HG02870 (cell line): ENCODE measurements at regions not wholly inside any gene's neighbourhood (a gene's known extent, or its start where the extent isn't known, plus 50 kb on each side); places are given as distances from the start of the nearest gene placed in this dataset.

Source experiments
- ATAC-seq: cut with Tn5 transposase; IDR thresholded peaks from one replicate; pipeline ENCODE4 v1.9.1; 2021; ENCODE audit warnings: mild to moderate bottlenecking, moderate library complexity; ENCODE audit not compliant: unreplicated experiment

- no peak for ATAC-seq
Observed at GRCh38 chr11:128330203-128330602, 257.2 kb downstream of the ETS1 start.

- no peak for ATAC-seq
Observed at GRCh38 chr11:128328955-128329551, 258.3 kb downstream of the ETS1 start.

GRCh38 chr11:128327274-128327673, 260.1 kb downstream of the ETS1 start:
- ATAC-seq = no peak

- no peak for ATAC-seq
Observed at GRCh38 chr11:128326791-128327190, 260.6 kb downstream of the ETS1 start.

GRCh38 chr11:128324531-128325141, 262.7 kb downstream of the ETS1 start:
- ATAC-seq = no peak

GRCh38 chr11:128324051-128324481, 263.3 kb downstream of the ETS1 start:
- no peak for ATAC-seq

- ATAC-seq = peak; percentile 49
Observed at GRCh38 chr11:128323381-128323780, 264.0 kb downstream of the ETS1 start.

GRCh38 chr11:128318856-128319474, 268.4 kb downstream of the ETS1 start:
- peak; percentile 87 for ATAC-seq

GRCh38 chr11:128316541-128317227, 270.7 kb downstream of the ETS1 start:
- ATAC-seq = no peak

- ATAC-seq = no peak
Observed at GRCh38 chr11:128315933-128316332, 271.4 kb downstream of the ETS1 start.

GRCh38 chr11:128313931-128314330, 273.4 kb downstream of the ETS1 start:
- no peak for ATAC-seq

- peak; percentile 77 for ATAC-seq
Observed at GRCh38 chr11:128311742-128312719, 275.3 kb downstream of the ETS1 start.

- no peak for ATAC-seq
Observed at GRCh38 chr11:128310676-128311445, 276.5 kb downstream of the ETS1 start.

GRCh38 chr11:128310005-128310404, 277.4 kb downstream of the ETS1 start:
- ATAC-seq = no peak

- no peak for ATAC-seq
Observed at GRCh38 chr11:128308794-128309193, 278.6 kb downstream of the ETS1 start.

- ATAC-seq = no peak
Observed at GRCh38 chr11:128305588-128305987, 281.8 kb downstream of the ETS1 start.

GRCh38 chr11:128304666-128305485, 282.5 kb downstream of the ETS1 start:
- ATAC-seq = no peak

- no peak for ATAC-seq
Observed at GRCh38 chr11:128304116-128304515, 283.2 kb downstream of the ETS1 start.

- ATAC-seq = no peak
Observed at GRCh38 chr11:128303383-128303782, 284.0 kb downstream of the ETS1 start.
